ENCODE measurements at regions not wholly inside any gene's neighbourhood (a gene's known extent, or its start where the extent isn't known, plus 50 kb on each side); places are given as distances from the start of the nearest gene placed in this dataset.

DNA sequence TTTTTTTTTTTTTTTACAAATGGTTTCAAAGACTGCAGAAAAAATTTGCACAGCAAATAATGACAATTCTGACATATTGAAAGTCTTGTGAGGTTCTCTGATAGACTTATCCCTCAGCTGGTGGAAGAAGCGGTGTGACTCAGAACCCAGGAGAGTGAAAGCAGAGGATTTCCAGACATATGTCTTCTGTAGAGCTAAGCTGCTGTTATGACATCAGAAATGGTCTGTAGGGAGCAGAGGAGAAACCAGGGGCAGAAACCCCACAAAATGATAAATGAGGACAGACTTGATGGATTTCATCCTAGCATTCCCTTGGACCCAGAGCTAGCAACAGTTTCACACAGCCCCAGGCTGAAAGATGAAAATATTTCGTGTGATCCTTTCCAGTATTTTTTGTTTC is 582.6 kb downstream of the METTL15 start:
- no peak for ATAC-seq (ENCODE audit: low read depth)
- no peaks in the 10 kb centered on the region for H3K36me3 ChIP-seq (replicated peaks in 1 of 2; ENCODE audit: control extremely low read depth in 1 of 2, control insufficient read depth in 1 of 2, extremely low read depth in 1 of 2, insufficient read depth in 2 of 2, low read length in 1 of 2)
- WGBS (ENCODE audit: insufficient coverage): no CpG with 5 or more reads among the region's 2 CpGs
- no peaks in the 10 kb centered on the region for H3K79me2 ChIP-seq (ENCODE audit: control insufficient read depth, insufficient read depth, low read length)
- H3K9me3 ChIP-seq (ENCODE audit: control extremely low read depth in 1 of 3, control insufficient read depth in 2 of 3, insufficient read depth in 1 of 3, low read length in 2 of 3): no peaks in the 10 kb centered on the region
- Mint-ChIP-seq H3K9me3 (ENCODE audit: insufficient read depth) (no peaks in the 10 kb centered on the region), H3K4me1 (no peaks in the 10 kb centered on the region), H3K4me3 (no peak overlapping the region), H3K27me3 (no peaks in the 10 kb centered on the region), H3K27ac (no peak overlapping the region)
- H3K4me3 ChIP-seq (ENCODE audit: control extremely low read depth in 1 of 5, extremely low read depth in 1 of 5, insufficient read depth in 1 of 5, low read depth in 2 of 5, low read length in 4 of 5): no peak overlapping the region
- no peaks in the 10 kb centered on the region for H3K27me3 ChIP-seq (replicated peaks in 1 of 4; ENCODE audit: control extremely low read depth in 1 of 4, control insufficient read depth in 3 of 4, insufficient read depth in 4 of 4, low read length in 3 of 4)
- H3K9ac ChIP-seq (ENCODE audit: low read length): no peak overlapping the region
- intact Hi-C loops (cut with micrococcal nuclease): no loop called here
- no peak for DNase-seq
- POLR2A ChIA-PET: no interaction called here
- H4K20me1 ChIP-seq (ENCODE audit: control insufficient read depth, insufficient read depth, low read length, poor library complexity, severe bottlenecking): no peaks in the 10 kb centered on the region
- no peak overlapping the region for H2AFZ ChIP-seq (ENCODE audit: insufficient read depth, low read depth, low read length, poor library complexity, severe bottlenecking)
- TF ChIP-seq, protein P1, sequence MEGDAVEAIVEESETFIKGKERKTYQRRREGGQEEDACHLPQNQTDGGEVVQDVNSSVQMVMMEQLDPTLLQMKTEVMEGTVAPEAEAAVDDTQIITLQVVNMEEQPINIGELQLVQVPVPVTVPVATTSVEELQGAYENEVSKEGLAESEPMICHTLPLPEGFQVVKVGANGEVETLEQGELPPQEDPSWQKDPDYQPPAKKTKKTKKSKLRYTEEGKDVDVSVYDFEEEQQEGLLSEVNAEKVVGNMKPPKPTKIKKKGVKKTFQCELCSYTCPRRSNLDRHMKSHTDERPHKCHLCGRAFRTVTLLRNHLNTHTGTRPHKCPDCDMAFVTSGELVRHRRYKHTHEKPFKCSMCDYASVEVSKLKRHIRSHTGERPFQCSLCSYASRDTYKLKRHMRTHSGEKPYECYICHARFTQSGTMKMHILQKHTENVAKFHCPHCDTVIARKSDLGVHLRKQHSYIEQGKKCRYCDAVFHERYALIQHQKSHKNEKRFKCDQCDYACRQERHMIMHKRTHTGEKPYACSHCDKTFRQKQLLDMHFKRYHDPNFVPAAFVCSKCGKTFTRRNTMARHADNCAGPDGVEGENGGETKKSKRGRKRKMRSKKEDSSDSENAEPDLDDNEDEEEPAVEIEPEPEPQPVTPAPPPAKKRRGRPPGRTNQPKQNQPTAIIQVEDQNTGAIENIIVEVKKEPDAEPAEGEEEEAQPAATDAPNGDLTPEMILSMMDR (IDR thresholded peaks at IDR 0.05): no peak
- TF ChIP-seq EZH2 (IDR thresholded peaks at IDR 0.05; ENCODE audit: borderline replicate concordance, insufficient read depth, low read depth, low read length, poor library complexity, severe bottlenecking): no peak
- H3K4me1 ChIP-seq (ENCODE audit: control insufficient read depth in 2 of 2, insufficient read depth in 2 of 2, low read length in 2 of 2): no peaks in the 10 kb centered on the region
- H3K27ac ChIP-seq (ENCODE audit: low read length in 2 of 2): no peak overlapping the region
- H3K4me2 ChIP-seq (replicated peaks; ENCODE audit: low read depth, low read length, poor library complexity, severe bottlenecking): no peak overlapping the region
- CTCF ChIA-PET: no interaction called here

DNA sequence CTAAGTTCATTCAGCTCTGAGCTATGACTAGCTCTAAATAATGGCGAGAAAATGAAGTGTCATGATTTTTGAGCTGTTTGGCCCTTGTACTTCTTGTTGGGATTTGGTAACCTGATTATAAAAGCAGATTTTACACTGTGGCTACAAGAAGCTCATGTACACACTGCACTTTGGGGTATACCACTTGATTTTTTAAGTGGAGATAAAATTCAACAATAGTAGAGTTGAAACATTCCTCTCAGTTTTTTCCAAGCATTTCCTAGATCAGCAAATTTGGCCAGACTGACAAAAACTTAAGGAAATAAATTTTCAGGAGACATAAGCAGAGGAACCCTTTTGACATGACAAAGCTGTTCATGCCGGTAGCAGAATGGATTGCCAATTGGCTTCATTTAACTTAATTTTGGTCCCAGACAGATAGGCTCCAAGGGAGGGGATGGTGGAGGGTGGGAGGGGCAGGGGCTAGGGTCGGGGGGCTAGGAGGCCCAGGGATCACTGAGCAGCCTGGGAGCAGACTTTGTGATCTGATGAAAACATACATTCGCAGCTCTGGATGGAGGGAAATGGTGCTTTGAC is 575.9 kb downstream of the METTL15 start:
- Histone ChIP-seq H3K4me2 (replicated peaks; ENCODE audit: low read depth, low read length, poor library complexity, severe bottlenecking) (no peak overlapping the region), H3K4me1 (ENCODE audit: control insufficient read depth in 2 of 2, insufficient read depth in 2 of 2, low read length in 2 of 2) (no peaks in the 10 kb centered on the region), H2AFZ (ENCODE audit: insufficient read depth, low read depth, low read length, poor library complexity, severe bottlenecking) (no peak overlapping the region), H3K36me3 (replicated peaks in 1 of 2; ENCODE audit: control extremely low read depth in 1 of 2, control insufficient read depth in 1 of 2, extremely low read depth in 1 of 2, insufficient read depth in 2 of 2, low read length in 1 of 2) (no peaks in the 10 kb centered on the region), H3K9me3 (ENCODE audit: control extremely low read depth in 1 of 3, control insufficient read depth in 2 of 3, insufficient read depth in 1 of 3, low read length in 2 of 3) (no peaks in the 10 kb centered on the region), H4K20me1 (ENCODE audit: control insufficient read depth, insufficient read depth, low read length, poor library complexity, severe bottlenecking) (no peaks in the 10 kb centered on the region), H3K79me2 (ENCODE audit: control insufficient read depth, insufficient read depth, low read length) (no peaks in the 10 kb centered on the region), H3K9ac (ENCODE audit: low read length) (no peak overlapping the region), H3K4me3 (ENCODE audit: control extremely low read depth in 1 of 5, extremely low read depth in 1 of 5, insufficient read depth in 1 of 5, low read depth in 2 of 5, low read length in 4 of 5) (no peak overlapping the region), H3K27me3 (replicated peaks in 1 of 4; ENCODE audit: control extremely low read depth in 1 of 4, control insufficient read depth in 3 of 4, insufficient read depth in 4 of 4, low read length in 3 of 4) (no peaks in the 10 kb centered on the region), H3K27ac (ENCODE audit: low read length in 2 of 2) (no peak overlapping the region)
- Mint-ChIP-seq H3K4me3 (no peak overlapping the region), H3K4me1 (no peaks in the 10 kb centered on the region), H3K27ac (no peak overlapping the region), H3K27me3 (no peaks in the 10 kb centered on the region), H3K9me3 (ENCODE audit: insufficient read depth) (no peaks in the 10 kb centered on the region)
- DNase-seq: no peak
- no peak for ATAC-seq (ENCODE audit: low read depth)
- 57% methylated on average over 3 of the region's 4 CpGs for WGBS (ENCODE audit: insufficient coverage)
- POLR2A ChIA-PET: no interaction called here
- intact Hi-C loops (cut with micrococcal nuclease): no loop called here
- CTCF ChIA-PET: no interaction called here
- TF ChIP-seq EZH2 (IDR thresholded peaks at IDR 0.05; ENCODE audit: borderline replicate concordance, insufficient read depth, low read depth, low read length, poor library complexity, severe bottlenecking): no peak
- TF ChIP-seq, protein P1 (IDR thresholded peaks at IDR 0.05): no peak

Measured in B cell (primary cell).